HG02623 (cell line): ENCODE measurements at regions not wholly inside any gene's neighbourhood (a gene's known extent, or its start where the extent isn't known, plus 50 kb on each side); places are given as distances from the start of the nearest gene placed in this dataset.

Source experiments
- ATAC-seq: cut with Tn5 transposase; IDR thresholded peaks from one replicate; pipeline ENCODE4 v1.9.1; 2021; ENCODE audit warnings: moderate library complexity; ENCODE audit not compliant: unreplicated experiment

DNA sequence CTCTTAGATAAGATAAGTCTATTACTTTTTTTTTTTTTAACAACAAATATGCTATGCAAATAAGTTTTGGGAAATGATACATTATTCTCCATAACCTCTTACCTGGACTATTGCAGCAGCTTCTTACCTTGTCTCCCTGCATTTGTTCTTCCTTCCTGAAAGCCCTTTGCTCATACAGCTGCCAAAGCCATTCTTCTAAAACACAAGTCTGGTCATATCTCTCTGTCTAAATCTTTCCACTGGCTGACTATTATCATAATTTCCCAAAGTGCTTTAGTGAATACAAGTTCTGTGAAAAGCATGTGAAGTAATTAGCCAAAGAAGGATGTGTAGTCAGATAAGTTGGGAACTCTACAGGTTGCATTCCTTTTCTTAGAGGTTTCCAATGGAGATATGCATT, 115.4 kb upstream of the CNTLN start:
- ATAC-seq, result no peak

DNA sequence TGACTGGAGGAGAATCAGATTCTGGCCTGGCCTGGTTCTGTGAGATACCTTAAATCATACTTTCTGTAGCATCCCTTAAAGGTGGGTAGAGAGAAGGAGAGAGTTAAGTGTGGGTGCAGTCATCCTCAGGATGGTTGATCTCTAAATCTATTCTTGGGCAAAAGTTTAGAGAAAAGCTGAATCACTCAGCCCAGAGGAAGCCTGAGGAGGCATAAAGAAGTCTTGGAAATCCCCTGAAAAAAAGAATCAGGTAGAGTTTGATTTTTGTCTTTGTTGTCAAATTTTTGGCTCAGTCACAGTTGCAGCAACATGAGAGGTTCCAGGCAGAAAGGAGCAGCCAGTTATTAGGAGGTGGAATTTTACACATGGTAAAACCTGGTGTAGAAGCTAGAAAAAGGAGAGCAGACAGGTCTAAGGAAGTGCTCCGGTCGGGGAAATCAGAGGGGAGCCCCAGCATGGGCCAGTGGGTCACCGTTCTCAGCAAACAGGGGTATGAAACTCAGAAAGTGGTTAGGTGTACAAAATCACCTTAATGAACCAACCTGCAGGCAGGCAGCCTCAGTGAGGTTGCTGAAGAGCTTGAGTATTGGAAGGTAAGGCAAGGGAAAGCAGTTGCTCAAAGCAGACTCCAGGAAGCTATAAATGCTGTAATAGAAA, 116.2 kb upstream of the CNTLN start:
- no peak for ATAC-seq

DNA sequence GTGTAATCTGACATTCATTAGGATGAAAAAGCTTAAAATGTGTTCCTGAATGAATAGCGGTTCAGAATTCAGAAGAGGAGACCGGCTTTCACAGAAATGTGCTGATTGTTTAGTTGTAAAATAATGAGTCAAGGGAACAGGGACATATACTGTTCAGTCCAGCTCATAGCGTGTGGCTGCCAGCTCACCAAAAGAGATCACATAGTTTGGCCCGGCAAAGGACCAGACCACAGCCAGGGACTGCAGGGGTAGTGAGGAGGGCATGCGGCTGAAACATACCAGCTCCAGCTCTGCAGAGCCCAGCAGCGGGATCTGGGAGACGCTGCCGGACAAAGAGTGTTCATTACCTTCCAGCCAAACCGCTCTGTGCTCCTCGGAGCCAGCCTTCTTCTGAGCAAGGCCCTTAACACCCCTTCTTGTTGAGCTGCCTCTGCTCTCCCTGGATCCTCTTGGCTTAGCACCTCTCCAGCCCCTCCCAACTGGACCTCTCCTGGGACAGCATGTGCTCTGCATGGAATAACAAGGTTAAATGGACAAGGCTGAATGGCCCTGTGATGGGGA, 116.8 kb upstream of the CNTLN start:
- ATAC-seq, result no peak

DNA sequence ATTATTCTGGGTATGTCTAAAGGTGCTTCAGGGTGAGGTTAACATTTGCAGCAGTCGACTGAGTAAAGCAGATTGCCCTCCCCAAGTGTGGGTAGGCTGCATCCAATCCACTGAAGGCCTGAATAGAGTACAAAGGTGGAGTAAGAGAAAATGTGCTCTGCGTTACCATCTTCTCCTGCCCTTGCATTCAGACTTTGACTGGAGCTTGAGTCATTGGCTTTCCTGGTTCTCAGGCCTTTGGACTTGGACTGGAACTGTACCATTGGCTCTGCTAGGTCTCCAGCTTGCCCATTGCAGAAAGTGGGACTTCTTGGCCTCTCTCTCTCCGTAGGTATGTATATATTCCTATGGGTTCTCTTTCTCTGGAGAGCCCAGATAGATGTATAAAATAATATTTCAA, 120.9 kb upstream of the CNTLN start:
- ATAC-seq, result no peak

DNA sequence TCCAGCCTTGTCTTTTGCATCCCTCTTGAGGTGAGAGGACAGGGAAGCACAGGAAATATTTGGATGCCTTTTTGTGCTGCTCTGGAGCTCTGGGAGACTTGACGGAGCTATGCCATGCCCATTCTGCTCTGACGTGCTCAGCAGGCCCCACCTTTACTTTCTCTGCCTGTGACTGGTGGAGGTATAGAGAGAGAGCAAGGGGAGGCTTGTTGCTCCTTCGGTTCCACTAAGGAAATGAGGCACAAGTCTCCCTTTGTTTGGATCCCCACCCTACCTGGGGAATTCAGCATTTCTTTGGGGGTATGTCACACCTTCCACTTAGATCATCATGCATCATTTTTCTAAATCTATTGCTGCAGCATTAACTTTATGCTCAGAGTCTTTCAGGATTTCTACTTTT, 121.8 kb upstream of the CNTLN start:
- no peak for ATAC-seq

DNA sequence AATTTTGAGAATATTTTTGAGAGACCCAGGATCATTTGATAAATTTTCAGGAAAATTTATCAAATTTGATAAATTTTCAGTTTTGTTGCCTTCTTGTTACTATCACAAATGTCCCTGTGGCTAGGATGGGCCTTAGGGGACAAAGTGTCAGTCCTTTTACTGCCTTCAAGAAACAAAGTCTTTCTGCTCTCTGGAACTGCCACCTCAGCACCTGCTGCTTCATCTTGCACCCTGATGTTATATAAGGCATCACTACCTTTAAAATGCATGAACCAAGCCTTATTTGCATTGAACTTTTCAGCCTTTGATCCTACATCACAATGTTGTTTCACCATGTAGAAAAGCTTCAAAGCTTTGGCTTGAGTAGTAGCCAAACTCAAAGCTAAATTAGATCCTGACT, 123.0 kb upstream of the CNTLN start:
- ATAC-seq, result no peak

DNA sequence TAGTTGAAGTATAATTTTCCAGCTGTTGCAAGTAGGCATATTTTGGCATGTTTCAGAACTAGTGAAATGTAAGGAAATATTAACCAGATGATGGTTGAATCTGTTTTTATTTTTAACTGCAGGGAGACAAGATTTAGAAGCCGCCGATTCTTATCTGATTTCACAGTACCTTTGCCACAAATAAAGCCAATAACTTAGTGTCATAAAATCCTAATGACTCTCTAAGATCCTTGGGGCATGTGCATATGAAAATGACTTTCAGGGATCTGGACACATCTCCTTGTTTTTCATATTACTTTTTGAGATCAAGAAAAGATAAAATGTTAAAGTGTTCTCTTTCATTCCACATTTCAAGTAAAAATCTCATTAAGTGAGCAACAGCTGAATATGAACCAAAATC, 125.8 kb upstream of the CNTLN start:
- no peak for ATAC-seq

DNA sequence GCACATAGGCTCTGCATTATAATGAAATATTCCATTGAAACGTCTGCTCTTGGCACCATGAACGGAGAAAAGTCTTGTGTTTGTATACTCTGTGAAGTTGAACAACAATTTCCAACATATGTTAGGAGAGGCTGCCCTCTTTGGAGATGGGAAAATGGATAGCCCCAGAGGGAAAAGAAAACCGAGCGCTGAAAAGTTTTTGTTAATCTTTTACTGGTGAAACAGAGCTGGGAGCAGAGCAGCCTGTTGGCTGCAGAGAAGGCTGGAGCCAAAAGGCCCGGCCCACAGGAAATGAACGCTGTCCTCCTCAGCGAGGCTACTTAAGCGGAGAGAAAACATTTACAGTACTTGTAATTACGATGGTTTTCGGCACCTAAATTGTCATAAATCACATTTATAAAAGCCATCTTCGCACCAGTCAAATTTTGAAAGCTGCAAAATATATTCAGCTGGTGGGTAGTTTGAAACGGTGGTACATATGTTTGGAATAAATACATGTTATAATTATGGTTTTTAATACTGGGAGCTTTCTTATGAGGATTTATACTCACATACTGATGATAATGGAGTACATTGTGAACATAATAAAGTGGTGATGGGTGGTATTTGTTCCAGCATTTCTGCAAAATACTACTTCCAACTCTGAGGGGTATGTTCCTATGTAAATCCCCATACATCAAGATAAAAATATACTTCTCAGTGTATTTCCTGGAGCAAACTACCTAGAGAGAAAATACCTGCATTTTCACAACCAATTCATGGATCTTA, 129.6 kb upstream of the CNTLN start:
- ATAC-seq, result no peak

DNA sequence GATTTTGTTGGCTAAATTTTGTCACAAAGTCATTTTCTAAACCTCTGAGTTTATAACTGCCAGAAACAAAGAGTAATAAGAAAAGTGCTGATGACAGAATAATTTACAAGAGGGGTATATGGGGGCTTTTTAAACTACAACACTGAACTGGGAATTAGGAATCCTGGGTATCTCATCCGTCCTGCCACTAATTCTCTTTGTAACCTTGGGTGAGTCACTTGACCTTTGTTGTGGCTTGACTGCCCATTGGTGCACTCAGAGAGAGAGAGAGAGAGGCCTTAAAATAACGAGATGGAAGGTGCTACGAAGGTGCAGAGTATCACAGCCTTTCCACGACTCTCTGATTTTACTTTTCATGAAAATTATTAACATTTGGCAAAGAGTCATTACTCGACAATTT, 130.3 kb upstream of the CNTLN start:
- ATAC-seq, result no peak

DNA sequence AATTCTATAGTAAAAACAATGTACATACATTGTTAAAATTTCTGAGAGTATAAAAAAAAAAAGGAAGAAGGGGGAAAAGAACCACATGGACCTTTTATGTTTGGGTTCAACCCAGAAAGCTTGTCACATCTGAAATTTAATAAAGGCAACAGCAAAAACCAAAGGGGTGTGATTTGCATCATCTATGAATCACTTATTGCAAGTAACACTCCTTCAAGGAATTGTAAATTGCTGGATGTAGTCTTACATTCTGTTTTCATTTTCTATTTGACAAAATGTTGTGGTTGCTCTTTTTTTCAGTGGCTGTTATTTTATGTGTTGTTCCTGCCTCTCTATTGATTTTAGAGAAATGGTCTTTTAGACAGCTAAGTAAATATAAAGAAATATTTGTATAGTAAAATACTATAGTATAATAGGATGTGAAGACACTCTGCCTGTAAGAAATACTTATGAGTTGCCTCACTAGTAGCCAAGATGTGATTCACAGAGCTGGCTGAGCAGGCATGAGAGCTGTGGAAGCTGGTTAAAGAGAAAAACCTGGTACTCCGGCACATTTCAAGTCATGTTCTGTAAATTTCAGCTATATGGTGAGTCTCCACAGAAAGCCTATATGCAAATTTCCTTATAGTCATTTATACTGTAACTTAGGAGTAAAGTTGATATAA, 131.1 kb upstream of the CNTLN start:
- ATAC-seq, result no peak

DNA sequence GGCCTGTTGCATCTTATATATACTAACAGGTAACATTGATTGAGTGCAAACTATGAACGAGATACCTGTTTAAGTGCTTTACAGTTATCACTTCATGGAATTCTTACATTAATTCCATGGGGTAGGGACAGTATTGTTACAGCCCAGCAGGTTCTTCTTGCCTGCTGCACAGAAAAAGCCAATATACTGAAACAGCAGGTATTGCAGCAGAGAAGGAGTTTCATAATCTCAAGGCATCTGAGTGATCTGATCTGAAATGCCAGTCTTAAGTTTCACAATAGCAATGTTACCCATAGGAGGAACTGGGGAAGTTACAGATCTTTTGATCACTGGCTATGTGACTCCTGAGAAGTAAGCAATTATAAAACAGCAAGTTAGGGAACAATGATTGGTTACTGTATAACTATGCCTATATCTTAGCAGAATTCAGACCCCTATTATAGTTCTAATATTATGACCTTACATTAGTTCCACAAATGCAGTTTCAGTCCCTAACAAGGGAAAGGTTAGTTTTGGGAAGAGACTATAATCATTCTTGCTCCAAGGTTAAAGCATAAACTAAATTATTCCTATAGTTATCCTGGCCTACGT, 126.5 kb upstream of the BNC2 start:
- no peak for ATAC-seq

DNA sequence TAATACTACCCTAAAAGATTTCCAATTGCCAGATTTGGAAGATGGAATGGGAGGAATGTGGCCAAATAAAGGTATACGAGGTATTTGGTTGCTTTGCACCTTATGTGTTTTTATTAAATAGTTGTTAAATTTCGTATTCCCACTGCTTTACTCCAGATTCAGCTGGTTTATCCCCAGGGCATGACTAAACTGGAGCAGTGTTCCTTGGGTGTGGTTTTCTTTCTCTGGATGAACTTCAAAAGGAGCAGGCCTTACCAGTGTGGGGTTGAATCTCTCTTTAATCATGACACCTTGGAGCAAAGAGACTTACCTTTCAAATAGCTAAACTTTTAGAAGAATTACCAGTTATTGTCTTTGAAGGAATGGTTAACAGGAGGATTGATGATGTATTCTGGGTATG, 121.7 kb upstream of the BNC2 start:
- no peak for ATAC-seq

DNA sequence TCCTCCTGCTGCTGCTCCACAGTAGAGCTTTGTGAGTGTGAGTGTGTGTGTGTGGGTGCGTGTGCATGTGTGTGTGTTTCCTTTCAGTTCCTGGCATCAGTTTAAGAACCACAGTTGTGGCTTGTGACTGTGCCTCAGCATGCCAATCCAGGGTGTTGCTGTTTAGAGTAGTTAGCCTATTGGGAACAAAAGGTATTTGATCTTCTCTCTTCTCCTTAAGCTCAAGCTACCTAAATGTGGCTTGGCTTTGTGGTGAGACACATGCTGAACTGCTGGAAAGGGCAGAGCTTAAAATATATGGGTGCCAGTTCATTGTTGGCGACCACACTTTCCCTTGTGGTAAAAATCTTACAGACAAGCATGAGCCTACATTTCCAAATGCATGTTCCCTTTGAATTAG, 116.6 kb upstream of the BNC2 start:
- ATAC-seq, result no peak

DNA sequence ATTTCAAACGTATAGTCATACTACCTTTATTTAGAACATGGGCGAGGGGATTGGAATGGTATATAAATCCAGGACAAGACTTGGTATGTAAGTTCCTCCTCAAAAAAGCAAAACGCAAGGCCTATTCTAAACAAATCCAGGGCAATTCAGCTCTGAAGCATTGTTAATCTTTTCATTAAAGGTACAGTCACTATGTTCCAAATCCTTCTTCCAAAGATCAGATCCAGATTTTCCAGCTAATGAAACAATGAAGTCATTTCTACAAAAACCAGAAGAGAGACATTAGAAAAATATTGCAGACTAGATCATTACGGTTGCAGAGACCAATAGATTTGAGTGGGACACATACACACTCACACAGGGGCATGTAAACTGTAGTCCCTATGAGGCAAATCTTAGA, 116.1 kb upstream of the BNC2 start:
- ATAC-seq, result no peak

DNA sequence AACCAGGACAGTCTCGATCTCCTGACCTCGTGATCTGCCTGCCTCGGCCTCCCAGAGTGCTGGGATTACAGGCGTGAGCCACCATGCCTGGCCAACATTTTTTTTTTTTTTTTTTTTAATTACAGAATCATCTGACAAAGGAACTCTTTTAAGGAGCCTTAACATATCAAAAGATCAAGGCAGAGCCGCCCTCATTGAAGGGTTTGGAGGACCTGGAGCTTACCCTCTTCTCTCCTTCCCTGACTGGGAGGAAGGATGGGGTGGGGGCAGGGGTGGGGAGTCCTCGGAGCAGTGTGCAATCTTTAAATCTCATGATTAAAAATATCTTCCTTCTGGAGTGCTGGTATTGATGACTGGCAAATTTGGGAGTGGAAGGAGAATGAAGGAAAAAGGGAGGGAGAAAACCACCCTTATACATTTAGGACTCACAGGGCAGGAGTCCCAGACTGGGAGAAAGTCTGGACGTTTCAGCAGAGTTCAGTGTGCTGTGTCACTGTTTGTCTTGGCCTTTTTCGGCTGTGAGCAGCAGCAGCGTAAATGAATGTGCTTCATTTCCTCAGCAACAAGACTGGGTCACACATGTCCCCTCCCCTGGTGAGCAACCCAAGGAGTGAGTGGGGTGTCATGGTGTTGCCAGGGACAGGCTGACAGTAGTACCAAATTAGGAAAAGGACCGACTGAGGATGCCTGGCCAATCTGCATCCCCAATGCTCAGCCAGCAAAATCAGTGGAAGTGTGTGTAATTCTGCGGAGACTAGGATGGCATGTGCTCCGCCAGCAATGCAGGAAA, 115.3 kb upstream of the BNC2 start:
- no peak for ATAC-seq

DNA sequence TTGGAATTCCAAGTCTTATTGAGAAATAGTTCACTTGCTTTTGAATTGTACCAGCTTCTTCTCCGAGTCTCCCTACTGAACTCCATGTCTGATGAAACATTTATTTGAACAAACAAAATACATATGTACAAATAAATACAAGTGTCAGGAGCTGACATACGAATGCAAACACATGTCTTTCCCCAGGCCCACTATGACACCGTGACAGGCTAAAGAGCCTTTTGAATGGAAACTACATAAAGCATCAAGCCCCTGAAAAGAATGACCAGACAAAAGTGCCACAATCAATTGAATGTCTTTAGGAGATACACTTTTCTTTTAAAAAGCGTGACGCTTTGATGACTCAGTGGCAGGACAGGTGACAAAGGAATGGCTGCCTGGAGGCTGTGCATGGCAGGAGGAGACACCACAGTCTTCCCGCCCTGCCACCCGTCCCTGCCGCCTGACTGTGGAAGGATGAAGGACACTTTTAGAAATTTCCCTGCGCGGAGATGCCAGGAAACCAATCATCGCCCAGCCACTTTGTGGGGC, 112.4 kb upstream of the BNC2 start:
- no peak for ATAC-seq

DNA sequence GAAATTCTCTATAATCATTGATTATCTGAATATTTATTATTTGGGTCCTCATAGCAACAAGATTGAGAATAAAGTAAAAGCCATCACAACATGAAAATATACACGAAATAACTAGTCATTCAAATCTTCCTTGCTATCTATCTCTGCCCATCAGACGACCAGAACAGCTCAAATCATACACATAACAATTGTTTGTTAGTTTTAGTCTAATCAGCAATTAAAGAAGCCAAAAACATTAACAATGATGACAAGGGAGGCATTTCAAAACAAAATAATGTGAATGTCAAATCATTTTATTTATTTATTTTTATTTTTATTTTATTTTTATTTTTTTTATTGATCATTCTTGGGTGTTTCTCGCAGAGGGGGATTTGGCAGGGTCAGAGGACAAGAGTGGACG, 106.0 kb upstream of the BNC2 start:
- no peak for ATAC-seq

DNA sequence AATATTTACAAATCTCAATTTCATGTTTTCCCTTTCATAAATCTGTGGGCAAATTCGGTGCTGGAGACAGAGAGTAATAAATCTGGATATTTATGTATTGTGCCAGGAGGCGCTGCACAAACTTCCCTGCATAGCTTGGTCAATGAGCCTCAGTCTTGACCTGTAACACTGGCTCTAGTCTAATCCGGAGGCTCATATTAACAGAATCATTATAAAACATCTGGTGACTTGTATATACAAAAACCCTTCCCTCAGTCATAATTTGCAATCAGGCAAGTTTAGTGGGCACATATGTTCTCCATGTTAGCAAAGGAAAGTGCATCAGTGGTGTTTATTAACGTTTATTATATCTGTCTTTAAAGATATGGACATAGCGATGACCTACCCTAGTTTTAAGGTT, 104.0 kb upstream of the BNC2 start:
- no peak for ATAC-seq

DNA sequence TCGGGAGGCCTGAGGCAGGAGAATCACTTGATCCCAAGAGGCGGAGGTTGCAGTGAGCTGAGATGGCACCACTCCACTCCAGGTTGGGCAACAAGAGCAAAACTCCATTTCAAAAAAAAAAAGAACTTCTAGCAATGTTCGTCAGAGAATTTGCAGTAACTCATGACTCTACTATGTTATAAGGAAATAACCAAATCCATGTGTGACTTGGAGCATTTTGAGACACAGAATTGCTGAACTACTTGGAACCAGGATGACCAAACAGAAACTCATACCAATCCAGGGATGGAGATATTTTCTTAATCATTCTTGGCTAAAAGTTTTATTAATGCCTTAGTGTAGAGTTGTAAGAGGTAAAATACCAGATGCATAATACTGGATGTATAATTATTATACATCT, 99.9 kb upstream of the BNC2 start:
- ATAC-seq, result no peak

DNA sequence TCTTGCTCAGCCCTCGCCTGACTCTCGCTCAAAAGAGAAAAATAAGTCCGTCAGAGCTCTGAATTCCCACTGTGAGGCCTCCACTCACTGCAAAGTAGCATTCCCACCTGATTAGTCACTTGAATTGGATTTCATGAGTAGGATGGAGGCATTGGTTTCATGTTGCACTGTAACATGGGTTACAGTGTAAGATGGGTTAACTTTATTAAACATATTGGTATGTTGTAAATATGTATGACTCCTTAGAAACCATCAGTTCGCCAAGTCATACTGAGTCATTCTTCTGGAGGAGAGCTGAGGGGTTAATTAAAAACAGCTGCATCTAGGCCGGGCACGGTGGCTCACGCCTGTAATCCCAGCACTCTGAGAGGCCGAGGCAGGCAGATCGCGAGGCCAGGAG, 93.8 kb upstream of the BNC2 start:
- no peak for ATAC-seq

DNA sequence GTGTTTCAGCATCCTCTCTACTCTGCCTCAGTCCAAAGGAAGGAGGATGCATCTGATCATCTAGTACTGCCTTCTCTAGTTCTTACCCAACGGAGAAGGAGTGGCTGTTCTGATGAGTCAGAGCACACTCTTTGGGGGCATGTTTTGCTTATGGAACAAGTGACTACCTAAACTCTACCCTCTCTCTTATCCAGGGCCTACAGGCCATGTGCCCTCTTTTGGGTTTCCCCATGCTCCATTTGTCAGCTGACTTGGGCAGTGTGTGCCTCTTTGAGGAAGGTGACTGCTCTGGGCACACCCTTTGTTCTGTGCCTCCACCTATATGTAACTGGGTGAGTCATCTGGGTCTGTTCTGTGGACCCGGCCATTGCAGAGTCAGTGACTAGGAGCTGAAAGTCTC, 89.6 kb upstream of the BNC2 start:
- no peak for ATAC-seq
